Endothelial cell of umbilical vein (primary cell): ENCODE measurements at regions not wholly inside any gene's neighbourhood (a gene's known extent, or its start where the extent isn't known, plus 50 kb on each side); places are given as distances from the start of the nearest gene placed in this dataset.
"Not testable (repeated sequence)": the region's sequence is repeated elsewhere in the genome, so short reads cannot be mapped to it uniquely, and the experiment has no call there.

Experiments used
- BruUV-seq: library from RNA; stranded (reverse); fragments of 400-500 nt; replicated peaks from 2 replicates; lab custom pipeline; 2021; lab: Mats Ljungman, UMichigan
- CTCF ChIA-PET: fragments of 300-600, 350-600 bp; sonication (Branson Sonifier 250); formaldehyde crosslinking; loops from one replicate; lab custom pipeline; 2021; ENCODE audit warnings: antibody characterized with exemption, inconsistent platforms; lab: Charles Lee
- POLR2A ChIA-PET: fragments of 300-600, 350-600 bp; sonication (Branson Sonifier 250); formaldehyde crosslinking; loops from one replicate; lab custom pipeline; 2021; ENCODE audit warnings: antibody characterized with exemption, inconsistent platforms; lab: Charles Lee
- DNase-seq: peaks from one replicate; pipeline ENCODE4 v3.0.0-alpha.2; 2011; ENCODE audit warnings: low read depth, low spot score
- FAIRE-seq: peaks from 2 replicates; lab custom pipeline; 2011; peaks lifted over from hg19 to GRCh38; lab: Jason Lieb, UNC
- H2AFZ ChIP-seq: 2 replicates; pipeline ENCODE4 v1.6.0; 2012; ENCODE audit warnings: low read depth, low read length, control low read depth, inconsistent platforms
- H3K27ac ChIP-seq: 2 replicates; pipeline ENCODE4 v1.5.1; 2011; ENCODE audit warnings: low read depth, mild to moderate bottlenecking, control low read depth, low read length, moderate library complexity; ENCODE audit not compliant: insufficient read depth
- H3K27me3 ChIP-seq, 2 experiments: 2 replicates each; pipeline versions ENCODE4 v1.6.0 to v1.6.1; 2011; ENCODE audit warnings: low read length in 2 of 2, mixed read lengths in 1 of 2; ENCODE audit not compliant: control insufficient read depth in 2 of 2, insufficient read depth in 2 of 2
- H3K36me3 ChIP-seq, 2 experiments: 2 replicates in 1 of 2; 3 replicates in 1 of 2; pipeline ENCODE4 v1.5.1; 2011; ENCODE audit warnings: low read length in 2 of 2, mild to moderate bottlenecking in 1 of 2, moderate library complexity in 1 of 2; ENCODE audit not compliant: control insufficient read depth in 2 of 2, insufficient read depth in 2 of 2; ENCODE audit errors: extremely low read depth in 1 of 2
- H3K4me1 ChIP-seq: 3 replicates; pipeline ENCODE4 v1.5.1; 2011; ENCODE audit warnings: mild to moderate bottlenecking, low read length; ENCODE audit not compliant: control insufficient read depth, insufficient read depth; ENCODE audit errors: extremely low read depth
- H3K4me2 ChIP-seq: 2 replicates; pipeline ENCODE4 v1.6.1; 2011; ENCODE audit warnings: low read length, control low read depth, mixed read lengths; ENCODE audit not compliant: insufficient read depth
- H3K4me3 ChIP-seq, 3 experiments: fragments of 200-600 bp in 1 of 3; sonication (generic), shearing (Covaris generic) in 1 of 3; replicated peaks in 1 of 3; 2 replicates each; pipeline ENCODE4 v1.5.1; 2011 to 2016; ENCODE audit warnings: control low read depth in 3 of 3, low read length in 3 of 3, mild to moderate bottlenecking in 2 of 3, inconsistent platforms in 1 of 3, low read depth in 1 of 3, moderate library complexity in 1 of 3; ENCODE audit not compliant: insufficient read depth in 1 of 3
- H3K79me2 ChIP-seq: 2 replicates; pipeline ENCODE4 v1.6.0; 2012; ENCODE audit warnings: low read length, inconsistent platforms; ENCODE audit not compliant: control insufficient read depth, insufficient read depth
- H3K9ac ChIP-seq: replicated peaks from 2 replicates; pipeline ENCODE3; 2011; ENCODE audit warnings: low read length, control low read depth; ENCODE audit not compliant: insufficient read depth; ENCODE audit errors: extremely low read depth
- H3K9me1 ChIP-seq: replicated peaks from 3 replicates; pipeline ENCODE4 v1.6.0; 2011; ENCODE audit warnings: mild to moderate bottlenecking, low read length; ENCODE audit not compliant: control insufficient read depth, insufficient read depth; ENCODE audit errors: extremely low read depth
- H3K9me3 ChIP-seq: replicated peaks from 2 replicates; pipeline ENCODE4 v1.5.1; 2012; ENCODE audit warnings: low read length, inconsistent platforms; ENCODE audit not compliant: control insufficient read depth, insufficient read depth
- H4K20me1 ChIP-seq: replicated peaks from 2 replicates; pipeline ENCODE3; 2011; ENCODE audit warnings: mild to moderate bottlenecking, low read length; ENCODE audit not compliant: control insufficient read depth, insufficient read depth; ENCODE audit errors: extremely low read depth
- dilution Hi-C: fragments of 300-500 bp; cut with MboI; formaldehyde crosslinking; loops from one replicate; pipeline ENCODE4 v1.15.0; 2019; ENCODE audit warnings: low sequenced_read_pairs; ENCODE audit not compliant: extremely low pct_ligation_motif_present
- intact Hi-C: fragments of 100-400 bp; cut with micrococcal nuclease; formaldehyde crosslinking; loops from one replicate; pipeline ENCODE4 v1.10.0; 2022

GRCh38 chrY:26670881-26671879 is 1049.3 kb downstream of the CDY1 start:
- H3K4me1 ChIP-seq, FAIRE-seq, H3K36me3 ChIP-seq, H3K27ac ChIP-seq, POLR2A ChIA-PET, H3K79me2 ChIP-seq, H3K9ac ChIP-seq, H3K27me3 ChIP-seq, BruUV-seq, CTCF ChIA-PET, H4K20me1 ChIP-seq, H3K4me3 ChIP-seq, H3K9me1 ChIP-seq, H3K4me2 ChIP-seq, dilution Hi-C loops, intact Hi-C loops, H2AFZ ChIP-seq: not testable (repeated sequence)
- H3K9me3 ChIP-seq, result peaks cover 20% of the 10 kb centered on the region
- DNase-seq, result peak; percentile 69
